Smooth muscle cell (in vitro differentiated cells): ENCODE measurements at regions not wholly inside any gene's neighbourhood (a gene's known extent, or its start where the extent isn't known, plus 50 kb on each side); places are given as distances from the start of the nearest gene placed in this dataset.

Experiments used
- DNase-seq: peaks from one replicate; lab custom pipeline; 2025; ENCODE audit not compliant: unreplicated experiment; lab: John Stamatoyannopoulos, UW
- H2AFZ ChIP-seq: fragments of 200-600 bp; sonication (generic); 2 replicates; pipeline ENCODE4 v1.6.0; 2016; ENCODE audit warnings: antibody characterized with exemption, low read depth, mild to moderate bottlenecking
- H3F3A ChIP-seq: fragments of 200-600 bp; sonication (generic); 2 replicates; pipeline ENCODE4 v1.6.0; 2017; ENCODE audit warnings: antibody characterized with exemption, low read depth
- H3K27ac ChIP-seq: fragments of 200-600 bp; sonication (generic); 2 replicates; pipeline ENCODE4 v1.5.1; 2016; ENCODE audit warnings: low read depth, mild to moderate bottlenecking
- H3K27me3 ChIP-seq: fragments of 200-600 bp; sonication (generic); 2 replicates; pipeline ENCODE4 v1.6.1; 2016; ENCODE audit warnings: low read depth, mild to moderate bottlenecking
- H3K36me3 ChIP-seq: fragments of 200-600 bp; sonication (generic); 2 replicates; pipeline ENCODE4 v1.5.1; 2016; ENCODE audit warnings: low read depth
- H3K4me1 ChIP-seq: fragments of 200-600 bp; sonication (generic); 2 replicates; pipeline ENCODE4 v1.5.1; 2016; ENCODE audit warnings: low read depth
- H3K4me2 ChIP-seq: fragments of 200-600 bp; sonication (generic); 2 replicates; pipeline ENCODE4 v1.6.0; 2016; ENCODE audit warnings: mild to moderate bottlenecking
- H3K4me3 ChIP-seq: fragments of 200-600 bp; sonication (generic); 2 replicates; pipeline ENCODE4 v1.5.1; 2016; ENCODE audit warnings: mild to moderate bottlenecking
- H3K79me2 ChIP-seq: fragments of 200-600 bp; sonication (generic); 2 replicates; pipeline ENCODE4 v1.6.0; 2016; ENCODE audit warnings: low read depth, mild to moderate bottlenecking
- H3K9ac ChIP-seq: fragments of 200-600 bp; sonication (generic); 2 replicates; pipeline ENCODE4 v1.6.0; 2016; ENCODE audit warnings: low read depth
- H3K9me3 ChIP-seq: fragments of 200-600 bp; sonication (generic); replicated peaks from 2 replicates; pipeline ENCODE4 v1.5.1; 2016; ENCODE audit warnings: low read depth
- H4K20me1 ChIP-seq: fragments of 200-600 bp; sonication (generic); 2 replicates; pipeline ENCODE4 v1.6.0; 2016; ENCODE audit warnings: low read depth
- WGBS: methylation state at CpG from one replicate; pipeline ENCODE4 v1.1.7; 2016; ENCODE audit warnings: low lambda C conversion rate; 5-methylcytosine and 5-hydroxymethylcytosine counted together
- TF ChIP-seq, protein P1 (sequence below): fragments of 200-600 bp; sonication (generic); IDR thresholded peaks from 2 replicates; pipeline ENCODE4 v1.5.1; 2017; ENCODE audit warnings: borderline replicate concordance, mild to moderate bottlenecking, antibody characterized with exemption; ENCODE audit not compliant: insufficient read depth, poor library complexity, severe bottlenecking

DNA sequence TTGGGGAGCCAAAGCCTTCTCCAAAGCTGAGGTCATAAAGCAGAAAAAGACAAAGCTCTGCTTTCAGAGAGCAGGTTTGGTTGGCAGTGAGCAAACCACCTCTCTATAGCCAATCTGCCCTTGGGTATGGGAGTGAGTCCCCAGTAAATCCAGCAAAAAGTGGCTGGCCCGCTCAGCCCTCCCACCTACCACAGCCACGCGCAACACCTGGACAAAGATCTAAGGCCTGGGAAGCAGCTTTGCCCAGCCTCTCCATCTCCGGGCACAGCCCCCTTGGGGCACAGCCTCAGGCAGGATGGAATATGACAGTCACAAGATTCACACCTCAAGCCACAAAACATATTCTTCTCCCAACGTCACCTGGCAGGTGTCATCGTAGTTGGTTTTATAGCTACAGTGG lies 211.7 kb upstream of the EEA1 start:
- WGBS: 92% methylated on average over 6 of the region's 6 CpGs
- H3K79me2 ChIP-seq: no peaks in the 10 kb centered on the region
- no peaks in the 10 kb centered on the region for H3K9me3 ChIP-seq
- H3K36me3 ChIP-seq: no peaks in the 10 kb centered on the region
- no peak overlapping the region for H3K4me2 ChIP-seq
- TF ChIP-seq, protein P1, sequence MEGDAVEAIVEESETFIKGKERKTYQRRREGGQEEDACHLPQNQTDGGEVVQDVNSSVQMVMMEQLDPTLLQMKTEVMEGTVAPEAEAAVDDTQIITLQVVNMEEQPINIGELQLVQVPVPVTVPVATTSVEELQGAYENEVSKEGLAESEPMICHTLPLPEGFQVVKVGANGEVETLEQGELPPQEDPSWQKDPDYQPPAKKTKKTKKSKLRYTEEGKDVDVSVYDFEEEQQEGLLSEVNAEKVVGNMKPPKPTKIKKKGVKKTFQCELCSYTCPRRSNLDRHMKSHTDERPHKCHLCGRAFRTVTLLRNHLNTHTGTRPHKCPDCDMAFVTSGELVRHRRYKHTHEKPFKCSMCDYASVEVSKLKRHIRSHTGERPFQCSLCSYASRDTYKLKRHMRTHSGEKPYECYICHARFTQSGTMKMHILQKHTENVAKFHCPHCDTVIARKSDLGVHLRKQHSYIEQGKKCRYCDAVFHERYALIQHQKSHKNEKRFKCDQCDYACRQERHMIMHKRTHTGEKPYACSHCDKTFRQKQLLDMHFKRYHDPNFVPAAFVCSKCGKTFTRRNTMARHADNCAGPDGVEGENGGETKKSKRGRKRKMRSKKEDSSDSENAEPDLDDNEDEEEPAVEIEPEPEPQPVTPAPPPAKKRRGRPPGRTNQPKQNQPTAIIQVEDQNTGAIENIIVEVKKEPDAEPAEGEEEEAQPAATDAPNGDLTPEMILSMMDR: no peak
- H4K20me1 ChIP-seq: no peaks in the 10 kb centered on the region
- peaks cover 2% of the 10 kb centered on the region for H3K4me1 ChIP-seq
- H3K4me3 ChIP-seq: no peak overlapping the region
- peaks cover 6% of the 10 kb centered on the region for H3F3A ChIP-seq
- no peak overlapping the region for H3K27ac ChIP-seq
- DNase-seq: no peak
- H3K27me3 ChIP-seq: no peaks in the 10 kb centered on the region
- no peak overlapping the region for H3K9ac ChIP-seq
- H2AFZ ChIP-seq: no peak overlapping the region

DNA sequence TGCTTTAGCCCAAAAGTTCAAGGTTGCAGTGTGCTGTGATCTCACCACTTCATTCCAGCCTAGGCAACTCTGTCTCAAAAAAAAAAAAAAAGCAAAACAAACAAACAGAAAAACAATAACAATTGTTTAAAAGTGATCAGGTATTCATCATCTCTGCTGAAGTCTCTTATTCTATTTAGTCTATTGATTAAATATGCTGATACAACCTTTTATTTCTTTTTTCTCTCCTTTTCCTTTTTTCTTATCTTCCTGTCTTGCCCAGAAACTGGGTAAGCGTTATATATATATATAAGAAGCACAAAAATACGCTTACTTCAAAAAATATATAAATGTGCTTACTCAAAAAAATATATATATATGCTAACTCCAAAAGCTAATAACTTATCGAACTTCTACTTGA lies 213.8 kb upstream of the EEA1 start:
- WGBS: 97% methylated on average over 3 of the region's 3 CpGs
- peaks cover 6% of the 10 kb centered on the region for H3F3A ChIP-seq
- H2AFZ ChIP-seq: no peak overlapping the region
- TF ChIP-seq, protein P1: no peak
- no peaks in the 10 kb centered on the region for H3K79me2 ChIP-seq
- no peak overlapping the region for H3K4me3 ChIP-seq
- no peak for DNase-seq
- H3K27ac ChIP-seq: no peak overlapping the region
- H3K9ac ChIP-seq: no peak overlapping the region
- H4K20me1 ChIP-seq: no peaks in the 10 kb centered on the region
- no peaks in the 10 kb centered on the region for H3K9me3 ChIP-seq
- H3K27me3 ChIP-seq: no peaks in the 10 kb centered on the region
- no peaks in the 10 kb centered on the region for H3K4me1 ChIP-seq
- H3K36me3 ChIP-seq: no peaks in the 10 kb centered on the region
- H3K4me2 ChIP-seq: no peak overlapping the region

DNA sequence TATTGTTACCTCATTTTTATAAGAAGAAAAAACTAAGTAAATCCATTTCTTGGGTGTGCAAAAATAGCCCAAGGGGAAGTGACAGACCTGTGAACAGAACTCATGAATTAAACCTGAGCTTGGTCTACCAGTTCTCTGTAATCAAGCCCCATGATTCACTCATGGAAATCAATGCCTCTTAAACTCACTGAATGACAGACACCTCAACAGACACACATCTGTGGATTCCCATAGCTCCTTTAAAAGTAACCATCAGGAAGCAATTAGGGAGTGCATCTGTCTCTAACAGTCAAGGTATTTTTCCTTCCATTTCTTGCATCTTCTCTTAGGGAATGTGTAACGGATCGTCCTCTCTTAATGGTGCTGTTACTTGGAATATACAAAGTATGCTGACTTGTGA lies 215.0 kb upstream of the EEA1 start:
- Histone ChIP-seq H3K4me1 (no peaks in the 10 kb centered on the region), H3F3A (peaks cover 4% of the 10 kb centered on the region), H3K27me3 (no peaks in the 10 kb centered on the region), H2AFZ (no peak overlapping the region), H3K79me2 (no peaks in the 10 kb centered on the region), H3K9ac (no peak overlapping the region), H4K20me1 (no peaks in the 10 kb centered on the region), H3K4me3 (no peak overlapping the region), H3K36me3 (no peaks in the 10 kb centered on the region), H3K4me2 (no peak overlapping the region), H3K27ac (no peak overlapping the region), H3K9me3 (no peaks in the 10 kb centered on the region)
- TF ChIP-seq, protein P1: no peak
- WGBS: 41% methylated on average over 2 of the region's 2 CpGs
- no peak for DNase-seq

GRCh38 chr12:93145086-93145485 lies 216.0 kb upstream of the EEA1 start:
- TF ChIP-seq, protein P1: no peak
- Histone ChIP-seq H3F3A (no peaks in the 10 kb centered on the region), H3K27ac (no peak overlapping the region), H3K79me2 (no peaks in the 10 kb centered on the region), H3K4me2 (no peak overlapping the region), H3K4me3 (no peak overlapping the region), H3K36me3 (no peaks in the 10 kb centered on the region), H3K9me3 (no peaks in the 10 kb centered on the region), H2AFZ (no peak overlapping the region), H4K20me1 (no peaks in the 10 kb centered on the region), H3K9ac (no peak overlapping the region), H3K4me1 (no peaks in the 10 kb centered on the region), H3K27me3 (no peaks in the 10 kb centered on the region)
- DNase-seq: no peak
- WGBS: 66% methylated on average over 5 of the region's 5 CpGs
